Activated CD8-positive, alpha-beta T cell treated with anti-CD3 and anti-CD28 coated beads, Interleukin-2, amount 10 ng/mL, durations not matched to agents 7 days and 5 days (primary cell): ENCODE measurements at regions not wholly inside any gene's neighbourhood (a gene's known extent, or its start where the extent isn't known, plus 50 kb on each side); places are given as distances from the start of the nearest gene placed in this dataset.

Experiments
- ATAC-seq: fragments of 150-1000 bp; cut with Tn5 transposase; one replicate; pipeline ENCODE4 v1.10.0; 2021; ENCODE audit warnings: moderate library complexity
- CTCF ChIA-PET: fragments of 350-600 bp; sonication (Branson Sonifier 250); formaldehyde crosslinking; loops from one replicate; lab custom pipeline; 2021; ENCODE audit warnings: antibody characterized with exemption; lab: Charles Lee
- POLR2A ChIA-PET: fragments of 350-600 bp; sonication (Branson Sonifier 250); formaldehyde crosslinking; loops from one replicate; lab custom pipeline; 2021; ENCODE audit warnings: antibody characterized with exemption; lab: Charles Lee
- DNase-seq: peaks from one replicate; pipeline ENCODE4 v3.0.0-alpha.2; 2020
- H3K27ac Mint-ChIP-seq: one replicate; pipeline ENCODE4 v1.8.0; 2021; ENCODE audit warnings: mild to moderate bottlenecking, mixed read lengths
- H3K27me3 Mint-ChIP-seq: one replicate; pipeline ENCODE4 v1.8.0; 2021; ENCODE audit warnings: low read depth, mixed read lengths
- H3K36me3 Mint-ChIP-seq: one replicate; pipeline ENCODE4 v1.8.0; 2021; ENCODE audit warnings: low read depth, mixed read lengths
- H3K4me1 Mint-ChIP-seq: one replicate; pipeline ENCODE4 v1.8.0; 2021; ENCODE audit warnings: low read depth, mixed read lengths
- H3K4me3 Mint-ChIP-seq: one replicate; pipeline ENCODE4 v1.8.0; 2021; ENCODE audit warnings: mild to moderate bottlenecking, mixed read lengths
- H3K9me3 Mint-ChIP-seq: one replicate; pipeline ENCODE4 v1.8.0; 2022; ENCODE audit warnings: mixed read lengths; ENCODE audit not compliant: insufficient read depth

- POLR2A ChIA-PET: no interaction called here
- H3K4me3 Mint-ChIP-seq: no peak overlapping the region
- H3K27me3 Mint-ChIP-seq: peaks cover 23% of the 10 kb centered on the region
Measured at GRCh38 chr2:128720080-128721022, 401.7 kb upstream of the HS6ST1 start.

GRCh38 chr2:128721096-128721495, 402.4 kb upstream of the HS6ST1 start:
- CTCF ChIA-PET: interaction anchor here (1.0 kb wide), 1 partner anchor 15 kb away, joined by 3 read pairs; no protein-coding TSS in a partner anchor
- no peak overlapping the region for H3K27ac Mint-ChIP-seq
- no peaks in the 10 kb centered on the region for H3K36me3 Mint-ChIP-seq
- peaks cover 16% of the 10 kb centered on the region for H3K27me3 Mint-ChIP-seq
- H3K9me3 Mint-ChIP-seq: no peaks in the 10 kb centered on the region
- DNase-seq (no peak), ATAC-seq (no peak)
- POLR2A ChIA-PET: no interaction called here
- H3K4me1 Mint-ChIP-seq: peaks cover 5% of the 10 kb centered on the region
- H3K4me3 Mint-ChIP-seq: no peak overlapping the region

More at GRCh38 chr2:128720080-128721022, 401.7 kb upstream of the HS6ST1 start:
- ATAC-seq (no peak), DNase-seq (no peak)
- peaks cover 4% of the 10 kb centered on the region for H3K4me1 Mint-ChIP-seq
- CTCF ChIA-PET: interaction anchor here (0.6 to 1.0 kb wide), 2 partner anchors 16 to 33 kb away, joined by 3 read pairs; no protein-coding TSS in a partner anchor
- H3K27ac Mint-ChIP-seq: no peak overlapping the region
- H3K36me3 Mint-ChIP-seq: no peaks in the 10 kb centered on the region
- no peaks in the 10 kb centered on the region for H3K9me3 Mint-ChIP-seq

DNA sequence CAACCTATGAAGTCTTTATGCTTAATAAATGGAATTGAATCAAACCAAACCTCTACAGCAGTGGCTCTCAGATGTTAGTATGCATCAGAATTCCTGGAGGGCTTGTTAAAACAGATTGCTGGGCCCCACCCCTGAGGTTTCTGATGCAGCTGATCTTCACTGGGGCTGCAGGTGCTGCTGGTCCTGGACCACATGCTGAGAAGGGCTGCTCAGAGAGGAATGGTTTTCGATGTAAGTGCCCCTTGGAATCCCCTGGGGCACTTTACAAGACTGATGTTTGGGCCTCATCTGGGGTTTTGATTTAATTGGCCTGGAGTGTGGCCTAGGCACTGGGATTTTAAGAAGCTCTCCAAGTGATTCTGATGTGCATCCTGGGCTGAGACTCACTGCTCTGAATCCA, 403.8 kb upstream of the HS6ST1 start:
- DNase-seq: no peak
- ChIA-PET CTCF (no interaction called here), POLR2A (no interaction called here)
- ATAC-seq: no peak
- H3K9me3 Mint-ChIP-seq: no peaks in the 10 kb centered on the region
- no peaks in the 10 kb centered on the region for H3K36me3 Mint-ChIP-seq
- no peak overlapping the region for H3K4me3 Mint-ChIP-seq
- peaks cover 8% of the 10 kb centered on the region for H3K27me3 Mint-ChIP-seq
- no peak overlapping the region for H3K27ac Mint-ChIP-seq
- H3K4me1 Mint-ChIP-seq: peaks cover 11% of the 10 kb centered on the region

DNA sequence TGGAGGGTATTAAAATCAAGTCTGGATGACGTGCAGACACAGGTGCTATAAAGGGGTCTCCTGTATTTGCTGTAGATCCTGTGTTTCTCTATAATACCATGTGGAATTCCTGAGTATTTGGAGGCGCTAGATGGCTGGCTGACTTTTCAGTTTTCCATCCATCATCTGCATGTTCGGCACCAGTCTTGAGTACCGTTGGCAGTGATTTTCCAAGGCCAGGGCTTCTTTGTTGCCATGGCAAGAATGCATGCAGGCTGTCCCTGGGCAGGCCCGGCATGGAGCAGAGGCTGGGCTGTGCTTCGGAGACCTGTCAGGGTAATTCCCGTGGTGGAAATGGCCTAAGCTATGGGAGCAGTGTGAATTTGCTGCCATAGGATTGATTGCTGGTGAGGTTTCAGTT, 405.9 kb upstream of the HS6ST1 start:
- ATAC-seq: no peak
- Mint-ChIP-seq H3K9me3 (no peaks in the 10 kb centered on the region), H3K36me3 (no peaks in the 10 kb centered on the region), H3K4me3 (no peak overlapping the region), H3K27me3 (peaks cover 7% of the 10 kb centered on the region), H3K4me1 (peaks cover 19% of the 10 kb centered on the region), H3K27ac (no peak overlapping the region)
- ChIA-PET POLR2A (no interaction called here), CTCF (no interaction called here)
- DNase-seq: no peak

GRCh38 chr2:128724972-128725371, 406.3 kb upstream of the HS6ST1 start:
- Mint-ChIP-seq H3K9me3 (no peaks in the 10 kb centered on the region), H3K27ac (no peak overlapping the region), H3K36me3 (no peaks in the 10 kb centered on the region), H3K4me1 (peaks cover 19% of the 10 kb centered on the region), H3K4me3 (no peak overlapping the region), H3K27me3 (peaks cover 7% of the 10 kb centered on the region)
- ChIA-PET CTCF (interaction anchor here (1.1 kb wide), 1 partner anchor 10 kb away, joined by 3 read pairs; no protein-coding TSS in a partner anchor), POLR2A (no interaction called here)
- no peak for DNase-seq
- ATAC-seq: no peak

GRCh38 chr2:128726236-128726635, 407.6 kb upstream of the HS6ST1 start:
- Mint-ChIP-seq H3K4me3 (no peak overlapping the region), H3K36me3 (no peaks in the 10 kb centered on the region), H3K4me1 (peaks cover 19% of the 10 kb centered on the region), H3K27me3 (peaks cover 9% of the 10 kb centered on the region), H3K9me3 (no peaks in the 10 kb centered on the region), H3K27ac (no peak overlapping the region)
- ChIA-PET POLR2A (interaction anchor here (0.7 kb wide), 1 partner anchor 236 kb away, joined by 3 read pairs; no protein-coding TSS in a partner anchor), CTCF (interaction anchor here (1.1 kb wide), 1 partner anchor 8 kb away, joined by 3 read pairs; no protein-coding TSS in a partner anchor)
- no peak for ATAC-seq
- no peak for DNase-seq

GRCh38 chr2:128726911-128727310, 408.2 kb upstream of the HS6ST1 start:
- DNase-seq (no peak), ATAC-seq (no peak)
- peaks cover 10% of the 10 kb centered on the region for H3K27me3 Mint-ChIP-seq
- H3K27ac Mint-ChIP-seq: no peak overlapping the region
- ChIA-PET POLR2A (no interaction called here), CTCF (interaction anchor here (1.6 to 2.0 kb wide), 3 partner anchors 10 to 19 kb away, joined by 3 to 11 read pairs (median 3); no protein-coding TSS in a partner anchor)
- peaks cover 19% of the 10 kb centered on the region for H3K4me1 Mint-ChIP-seq
- no peaks in the 10 kb centered on the region for H3K36me3 Mint-ChIP-seq
- no peaks in the 10 kb centered on the region for H3K9me3 Mint-ChIP-seq
- no peak overlapping the region for H3K4me3 Mint-ChIP-seq

DNA sequence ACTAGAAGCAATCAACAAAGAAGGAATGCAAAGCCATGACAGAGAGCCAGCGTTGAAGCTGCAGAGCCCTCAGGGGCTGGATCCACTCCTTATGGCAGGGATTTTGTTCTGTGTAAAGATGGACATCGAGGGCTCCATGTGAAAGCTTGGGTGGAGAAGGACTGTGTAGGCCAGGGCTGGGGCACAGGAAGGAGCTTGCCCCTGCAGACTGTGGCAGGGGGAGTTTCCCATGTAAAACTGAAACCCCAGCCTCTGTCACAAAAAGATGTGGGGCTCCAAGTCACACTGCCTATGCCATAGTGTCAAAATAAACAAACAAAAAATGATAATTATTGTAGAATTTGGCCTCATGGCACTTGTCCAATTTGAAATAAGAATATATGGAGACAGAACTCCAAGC, 408.7 kb upstream of the HS6ST1 start:
- DNase-seq (no peak), ATAC-seq (peak; percentile 42)
- no peaks in the 10 kb centered on the region for H3K9me3 Mint-ChIP-seq
- CTCF ChIA-PET: interaction anchor here (0.8 to 2.0 kb wide), 4 partner anchors 9 to 569 kb away, joined by 3 to 11 read pairs (median 3); no protein-coding TSS in a partner anchor
- H3K36me3 Mint-ChIP-seq: no peaks in the 10 kb centered on the region
- no peak overlapping the region for H3K27ac Mint-ChIP-seq
- H3K4me3 Mint-ChIP-seq: no peak overlapping the region
- H3K4me1 Mint-ChIP-seq: peaks cover 19% of the 10 kb centered on the region
- POLR2A ChIA-PET: no interaction called here
- H3K27me3 Mint-ChIP-seq: peaks cover 12% of the 10 kb centered on the region

GRCh38 chr2:128727914-128728313, 409.2 kb upstream of the HS6ST1 start:
- DNase-seq (no peak), ATAC-seq (no peak)
- Mint-ChIP-seq H3K27ac (no peak overlapping the region), H3K27me3 (peaks cover 14% of the 10 kb centered on the region), H3K9me3 (no peaks in the 10 kb centered on the region), H3K36me3 (no peaks in the 10 kb centered on the region), H3K4me1 (peaks cover 19% of the 10 kb centered on the region), H3K4me3 (no peak overlapping the region)
- ChIA-PET CTCF (interaction anchor here (0.8 to 2.0 kb wide), 4 partner anchors 9 to 570 kb away, joined by 3 to 11 read pairs (median 3); no protein-coding TSS in a partner anchor), POLR2A (no interaction called here)

- H3K27me3 Mint-ChIP-seq: peaks cover 21% of the 10 kb centered on the region
Measured at GRCh38 chr2:128729051-128729450, 410.4 kb upstream of the HS6ST1 start.

DNA sequence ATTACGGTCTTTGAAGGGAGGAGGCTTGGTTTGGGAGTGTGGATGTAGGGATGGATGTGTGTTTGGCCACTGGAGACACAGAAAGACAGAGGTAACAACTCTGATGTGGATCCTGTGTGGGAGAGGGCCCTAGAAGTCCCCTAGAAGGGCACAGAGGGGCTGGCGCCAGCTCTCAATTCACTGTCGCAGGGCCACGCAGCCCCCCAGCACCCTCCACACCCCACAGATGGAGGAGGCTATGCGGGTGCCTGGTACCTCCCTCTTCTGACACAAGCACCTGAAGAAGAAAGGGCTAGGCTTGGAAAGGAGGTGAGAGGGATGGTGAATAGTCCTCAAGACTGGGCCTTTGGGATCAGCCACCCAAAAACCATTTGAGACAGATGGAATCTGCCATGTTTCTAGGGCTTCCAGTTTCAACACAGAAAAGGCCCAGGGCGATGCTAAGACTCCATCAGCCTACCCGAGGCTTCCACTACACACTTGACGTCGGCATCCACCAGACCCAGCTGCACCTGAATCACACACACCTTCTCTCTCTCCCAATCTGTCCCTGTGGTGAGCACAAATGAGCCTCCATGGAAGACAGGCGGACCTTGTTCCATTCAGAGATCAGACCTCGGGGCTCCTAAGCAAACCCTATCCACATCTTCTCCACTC, 413.5 kb upstream of the HS6ST1 start:
- Mint-ChIP-seq H3K27ac (no peak overlapping the region), H3K27me3 (peaks cover 29% of the 10 kb centered on the region), H3K4me3 (no peak overlapping the region), H3K9me3 (no peaks in the 10 kb centered on the region), H3K4me1 (peaks cover 33% of the 10 kb centered on the region), H3K36me3 (no peaks in the 10 kb centered on the region)
- POLR2A ChIA-PET: no interaction called here
- DNase-seq (no peak), ATAC-seq (no peak)
- CTCF ChIA-PET: no interaction called here

More at GRCh38 chr2:128729051-128729450, 410.4 kb upstream of the HS6ST1 start:
- no peaks in the 10 kb centered on the region for H3K36me3 Mint-ChIP-seq
- no peak overlapping the region for H3K4me3 Mint-ChIP-seq
- H3K27ac Mint-ChIP-seq: no peak overlapping the region
- peaks cover 19% of the 10 kb centered on the region for H3K4me1 Mint-ChIP-seq
- no peak for ATAC-seq
- H3K9me3 Mint-ChIP-seq: no peaks in the 10 kb centered on the region
- ChIA-PET POLR2A (no interaction called here), CTCF (no interaction called here)
- DNase-seq: no peak
